H1 (cell line): ENCODE measurements at regions not wholly inside any gene's neighbourhood (a gene's known extent, or its start where the extent isn't known, plus 50 kb on each side); places are given as distances from the start of the nearest gene placed in this dataset.

Experiments
- CBX5 ChIP-seq: fragments of 300-800, 300-1000 bp; sonication (generic); IDR thresholded peaks from 2 replicates; pipeline ENCODE4 v1.7.1; 2016; ENCODE audit warnings: antibody characterized with exemption, low read length, low read depth
- POLR2A ChIP-seq, 2 experiments: IDR thresholded peaks; 1 replicate in 1 of 2; 2 replicates in 1 of 2; pipeline ENCODE4 v1.6.1; 2011; ENCODE audit warnings: low read depth in 2 of 2, low read length in 2 of 2, mild to moderate bottlenecking in 2 of 2; ENCODE audit errors: control extremely low read depth in 1 of 2
- POLR2AphosphoS5 ChIP-seq: IDR thresholded peaks from 2 replicates; pipeline ENCODE4 v1.6.1; 2011; ENCODE audit warnings: low read depth, low read length
- RAD21 ChIP-seq, 2 experiments: IDR thresholded peaks in 1 of 2; conservative IDR thresholded peaks in 1 of 2; 2 replicates each; pipeline ENCODE4 v1.6.1; 2011; ENCODE audit warnings: low read depth in 2 of 2, low read length in 2 of 2, improper control_type of control experiment in 1 of 2, inconsistent platforms in 1 of 2, mild to moderate bottlenecking in 1 of 2, moderate library complexity in 1 of 2
- RFX5 ChIP-seq: IDR thresholded peaks from 2 replicates; pipeline ENCODE4 v1.6.1; 2011; ENCODE audit warnings: low read depth, low read length, improper control_type of control experiment, borderline replicate concordance
- SIN3A ChIP-seq, 2 experiments: IDR thresholded peaks in 1 of 2; conservative IDR thresholded peaks in 1 of 2; 2 replicates each; pipeline ENCODE4 v1.6.1; 2011 to 2012; ENCODE audit warnings: low read length in 2 of 2, improper control_type of control experiment in 1 of 2, low read depth in 1 of 2, mild to moderate bottlenecking in 1 of 2
- SP1 ChIP-seq: IDR thresholded peaks from 2 replicates; pipeline ENCODE4 v1.6.1; 2011; ENCODE audit warnings: low read depth, low read length
- TF ChIP-seq, protein P1 (sequence below), 3 experiments: IDR thresholded peaks; 1 replicate in 2 of 3; 2 replicates in 1 of 3; pipeline versions ENCODE4 v1.5.1 to v1.6.1; 2011; ENCODE audit warnings: low read length in 3 of 3, mild to moderate bottlenecking in 3 of 3, inconsistent platforms in 2 of 3, low read depth in 1 of 3, moderate library complexity in 1 of 3; ENCODE audit not compliant: insufficient read depth in 1 of 3; ENCODE audit errors: control extremely low read depth in 1 of 3

DNA sequence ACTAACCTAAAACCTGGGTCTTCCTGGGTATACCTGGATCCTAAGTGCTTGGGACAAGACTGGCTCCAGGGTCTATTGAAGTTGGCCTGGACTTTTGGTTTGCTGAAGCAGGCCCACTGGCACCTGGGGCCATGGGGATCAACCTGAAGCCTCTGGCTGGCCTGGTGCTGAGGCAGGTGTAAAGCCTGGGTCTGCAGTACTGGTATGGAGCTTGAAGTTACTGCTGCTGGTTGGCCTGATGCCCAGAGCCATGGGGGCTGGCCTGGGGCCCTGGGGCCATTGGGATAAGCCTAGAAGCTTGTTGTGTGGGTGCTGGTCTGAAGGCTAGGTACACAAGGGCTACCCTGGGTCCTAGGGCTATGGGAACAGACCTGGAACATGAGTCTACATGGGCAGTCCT is 743.2 kb upstream of the GRIA3 start:
- TF ChIP-seq, protein P1, sequence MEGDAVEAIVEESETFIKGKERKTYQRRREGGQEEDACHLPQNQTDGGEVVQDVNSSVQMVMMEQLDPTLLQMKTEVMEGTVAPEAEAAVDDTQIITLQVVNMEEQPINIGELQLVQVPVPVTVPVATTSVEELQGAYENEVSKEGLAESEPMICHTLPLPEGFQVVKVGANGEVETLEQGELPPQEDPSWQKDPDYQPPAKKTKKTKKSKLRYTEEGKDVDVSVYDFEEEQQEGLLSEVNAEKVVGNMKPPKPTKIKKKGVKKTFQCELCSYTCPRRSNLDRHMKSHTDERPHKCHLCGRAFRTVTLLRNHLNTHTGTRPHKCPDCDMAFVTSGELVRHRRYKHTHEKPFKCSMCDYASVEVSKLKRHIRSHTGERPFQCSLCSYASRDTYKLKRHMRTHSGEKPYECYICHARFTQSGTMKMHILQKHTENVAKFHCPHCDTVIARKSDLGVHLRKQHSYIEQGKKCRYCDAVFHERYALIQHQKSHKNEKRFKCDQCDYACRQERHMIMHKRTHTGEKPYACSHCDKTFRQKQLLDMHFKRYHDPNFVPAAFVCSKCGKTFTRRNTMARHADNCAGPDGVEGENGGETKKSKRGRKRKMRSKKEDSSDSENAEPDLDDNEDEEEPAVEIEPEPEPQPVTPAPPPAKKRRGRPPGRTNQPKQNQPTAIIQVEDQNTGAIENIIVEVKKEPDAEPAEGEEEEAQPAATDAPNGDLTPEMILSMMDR (IDR thresholded peaks at IDR 0.05; ENCODE audit: control extremely low read depth in 1 of 3, insufficient read depth in 1 of 3, low read depth in 1 of 3, low read length in 3 of 3): no peak
- TF ChIP-seq RFX5 (no peak), POLR2AphosphoS5 (no peak), SP1 (no peak), SIN3A (conservative IDR thresholded peaks at IDR 0.05 in 1 of 2, IDR thresholded peaks at IDR 0.05 in 1 of 2; ENCODE audit: low read depth in 1 of 2, low read length in 2 of 2) (no peak), RAD21 (IDR thresholded peaks at IDR 0.05 in 1 of 2, conservative IDR thresholded peaks at IDR 0.05 in 1 of 2; ENCODE audit: low read depth in 2 of 2, low read length in 2 of 2) (no peak), POLR2A (IDR thresholded peaks at IDR 0.05; ENCODE audit: control extremely low read depth in 1 of 2, low read depth in 2 of 2, low read length in 2 of 2) (no peak), CBX5 (no peak)
